ENCODE measurements at regions not wholly inside any gene's neighbourhood (a gene's known extent, or its start where the extent isn't known, plus 50 kb on each side); places are given as distances from the start of the nearest gene placed in this dataset.

DNA sequence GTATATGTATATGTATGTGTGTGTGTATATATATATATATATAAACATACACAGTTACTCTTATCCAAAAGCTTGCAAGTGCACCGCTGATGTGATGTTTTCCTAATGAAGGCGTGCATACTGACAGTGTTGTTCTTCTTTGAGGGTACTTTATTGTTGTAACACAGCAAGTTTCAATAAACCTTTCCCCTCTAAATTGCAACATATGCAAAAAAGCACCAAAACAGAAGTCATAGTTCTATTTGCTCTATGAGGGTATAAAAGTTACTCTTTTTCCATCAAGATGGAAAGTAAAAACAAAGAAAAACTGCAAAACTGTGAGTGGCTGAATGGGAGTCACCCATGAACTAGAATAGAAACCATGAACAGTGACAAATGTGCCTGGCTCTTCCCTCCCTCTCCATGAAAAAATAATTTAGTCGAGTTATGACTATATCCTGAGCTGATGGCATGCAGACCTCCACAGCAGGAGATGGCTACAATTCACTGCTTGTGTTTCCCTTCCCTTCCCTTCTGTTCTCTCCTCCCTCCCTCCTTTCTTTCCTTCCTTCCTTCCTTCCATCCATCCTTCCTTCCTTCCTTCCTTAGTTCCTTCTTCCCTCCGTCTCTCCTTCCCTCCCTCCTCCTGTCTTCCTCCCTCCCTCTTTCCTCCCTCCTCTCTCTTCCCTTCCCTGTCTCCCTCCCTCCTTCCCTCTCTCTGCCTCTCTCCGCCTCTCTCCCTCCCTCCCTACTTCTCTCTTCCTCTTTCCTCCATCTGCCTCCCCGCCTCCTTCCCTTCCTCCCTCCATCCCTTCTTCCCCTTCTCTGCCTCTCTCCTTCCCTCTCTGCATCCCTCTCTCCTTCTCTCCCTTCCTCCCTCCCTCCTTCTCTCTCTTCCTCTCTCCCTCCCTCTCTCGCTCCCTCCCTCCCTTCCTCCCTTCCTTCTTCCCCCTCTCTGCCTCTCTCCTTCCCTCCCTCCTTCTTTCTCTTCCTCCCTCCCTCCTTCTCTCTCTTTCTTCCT, 220.7 kb upstream of the POU3F1 start:
- H3K79me2 ChIP-seq (ENCODE audit: control insufficient read depth, insufficient read depth, low read length, unreplicated experiment): no peaks in the 10 kb centered on the region
- H3K27ac ChIP-seq (ENCODE audit: low read depth, low read length): no peak overlapping the region
- no peak overlapping the region for H2AFZ ChIP-seq (ENCODE audit: low read length, unreplicated experiment)
- H3K4me1 ChIP-seq (ENCODE audit: control insufficient read depth, insufficient read depth, low read length, unreplicated experiment): no peaks in the 10 kb centered on the region
- no peaks in the 10 kb centered on the region for H3K36me3 ChIP-seq (ENCODE audit: insufficient read depth, low read length)
- no peak overlapping the region for H3K4me3 ChIP-seq (ENCODE audit: low read depth, low read length)
- H3K27me3 ChIP-seq (ENCODE audit: insufficient read depth, low read length): peaks cover 5% of the 10 kb centered on the region

DNA sequence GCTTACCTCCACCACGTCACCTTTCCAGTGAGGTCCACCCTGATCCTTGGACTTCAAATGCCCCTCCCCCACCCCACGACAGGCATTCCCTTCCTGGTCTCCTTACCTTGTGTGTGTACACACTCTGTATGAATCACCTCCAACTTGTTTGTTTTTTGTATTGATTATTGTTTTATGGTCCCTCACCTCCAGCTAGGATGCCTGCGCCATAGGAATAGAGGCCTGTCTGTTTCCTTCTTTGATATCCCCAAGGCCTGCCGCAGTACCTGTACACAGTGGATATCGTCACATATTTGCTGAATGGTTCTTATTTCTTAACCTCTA, 219.6 kb upstream of the POU3F1 start:
- Histone ChIP-seq H3K4me1 (ENCODE audit: control insufficient read depth, insufficient read depth, low read length, unreplicated experiment) (no peaks in the 10 kb centered on the region), H2AFZ (ENCODE audit: low read length, unreplicated experiment) (no peak overlapping the region), H3K36me3 (ENCODE audit: insufficient read depth, low read length) (no peaks in the 10 kb centered on the region)

GRCh38 chr1:38265293-38266196, 219.0 kb upstream of the POU3F1 start:
- no peaks in the 10 kb centered on the region for H3K4me1 ChIP-seq (ENCODE audit: control insufficient read depth, insufficient read depth, low read length, unreplicated experiment)
- H3K36me3 ChIP-seq (ENCODE audit: insufficient read depth, low read length): no peaks in the 10 kb centered on the region
- H3K79me2 ChIP-seq (ENCODE audit: control insufficient read depth, insufficient read depth, low read length, unreplicated experiment): no peaks in the 10 kb centered on the region
- H3K27me3 ChIP-seq (ENCODE audit: insufficient read depth, low read length): peaks cover 3% of the 10 kb centered on the region
- H3K4me3 ChIP-seq (ENCODE audit: low read depth, low read length): no peak overlapping the region
- H3K27ac ChIP-seq (ENCODE audit: low read depth, low read length): no peak overlapping the region
- no peak overlapping the region for H2AFZ ChIP-seq (ENCODE audit: low read length, unreplicated experiment)

More for the DNA sequence above, 219.6 kb upstream of the POU3F1 start:
- H3K27ac ChIP-seq (ENCODE audit: low read depth, low read length): no peak overlapping the region
- no peak overlapping the region for H3K4me3 ChIP-seq (ENCODE audit: low read depth, low read length)
- no peaks in the 10 kb centered on the region for H3K79me2 ChIP-seq (ENCODE audit: control insufficient read depth, insufficient read depth, low read length, unreplicated experiment)
- peaks cover 5% of the 10 kb centered on the region for H3K27me3 ChIP-seq (ENCODE audit: insufficient read depth, low read length)

DNA sequence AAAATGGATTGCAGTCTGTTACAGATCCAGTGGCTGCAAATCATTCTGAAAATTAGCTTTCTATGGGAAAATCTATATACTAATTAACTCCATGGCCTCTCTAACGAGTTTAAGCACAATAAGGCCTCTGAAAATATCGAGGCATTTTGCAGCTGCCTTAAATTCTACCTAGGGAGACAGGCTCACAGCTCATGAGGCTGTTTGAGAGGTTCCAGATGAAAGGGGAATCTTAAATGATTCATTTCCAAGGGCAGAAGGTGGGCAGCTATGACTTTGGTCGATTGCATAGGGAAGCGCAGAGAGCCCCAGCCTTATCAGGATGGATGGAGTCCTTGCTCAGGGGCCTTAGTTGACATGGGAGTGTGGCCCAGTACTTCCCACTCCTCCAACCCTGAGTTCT, 216.8 kb upstream of the POU3F1 start:
- no peak overlapping the region for H3K27ac ChIP-seq (ENCODE audit: low read depth, low read length)
- H2AFZ ChIP-seq (ENCODE audit: low read length, unreplicated experiment): no peak overlapping the region
- no peak overlapping the region for H3K4me3 ChIP-seq (ENCODE audit: low read depth, low read length)
- no peaks in the 10 kb centered on the region for H3K27me3 ChIP-seq (ENCODE audit: insufficient read depth, low read length)
- H3K36me3 ChIP-seq (ENCODE audit: insufficient read depth, low read length): no peaks in the 10 kb centered on the region
- no peaks in the 10 kb centered on the region for H3K79me2 ChIP-seq (ENCODE audit: control insufficient read depth, insufficient read depth, low read length, unreplicated experiment)
- no peaks in the 10 kb centered on the region for H3K4me1 ChIP-seq (ENCODE audit: control insufficient read depth, insufficient read depth, low read length, unreplicated experiment)

- H2AFZ ChIP-seq (ENCODE audit: low read length, unreplicated experiment): no peak overlapping the region
- no peak overlapping the region for H3K4me3 ChIP-seq (ENCODE audit: low read depth, low read length)
- no peaks in the 10 kb centered on the region for H3K79me2 ChIP-seq (ENCODE audit: control insufficient read depth, insufficient read depth, low read length, unreplicated experiment)
- H3K27ac ChIP-seq (ENCODE audit: low read depth, low read length): no peak overlapping the region
- no peaks in the 10 kb centered on the region for H3K36me3 ChIP-seq (ENCODE audit: insufficient read depth, low read length)
- H3K4me1 ChIP-seq (ENCODE audit: control insufficient read depth, insufficient read depth, low read length, unreplicated experiment): no peaks in the 10 kb centered on the region
- no peaks in the 10 kb centered on the region for H3K27me3 ChIP-seq (ENCODE audit: insufficient read depth, low read length)
Observed at GRCh38 chr1:38261574-38261973, 215.0 kb upstream of the POU3F1 start.

DNA sequence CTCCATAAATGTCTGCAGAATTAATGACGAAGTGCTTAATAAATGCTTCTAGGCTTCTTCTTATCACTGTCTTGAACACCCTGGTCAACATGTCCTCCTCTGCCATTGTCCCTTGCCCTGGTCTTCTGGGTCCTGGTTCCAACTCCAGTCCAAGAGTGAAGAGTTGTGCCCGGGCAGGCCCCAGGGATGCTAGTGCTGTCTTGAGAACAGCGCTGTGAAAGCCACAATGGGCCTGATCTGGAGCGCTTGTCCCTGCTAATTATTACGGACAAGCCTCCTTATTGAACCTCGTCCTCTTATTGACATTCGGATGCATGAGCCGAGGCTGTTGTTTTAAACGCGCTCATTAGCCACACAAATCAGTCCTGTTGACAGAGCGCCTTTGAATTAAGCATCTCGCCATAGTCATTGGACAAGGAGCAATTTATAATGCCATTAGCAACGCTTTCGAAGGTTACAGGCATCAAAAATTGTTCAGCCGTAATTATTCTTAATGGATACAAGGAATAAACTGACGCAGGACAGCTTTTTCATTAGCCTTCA, 211.6 kb upstream of the POU3F1 start:
- no peaks in the 10 kb centered on the region for H3K36me3 ChIP-seq (ENCODE audit: insufficient read depth, low read length)
- no peak overlapping the region for H2AFZ ChIP-seq (ENCODE audit: low read length, unreplicated experiment)
- H3K79me2 ChIP-seq (ENCODE audit: control insufficient read depth, insufficient read depth, low read length, unreplicated experiment): no peaks in the 10 kb centered on the region
- no peaks in the 10 kb centered on the region for H3K4me1 ChIP-seq (ENCODE audit: control insufficient read depth, insufficient read depth, low read length, unreplicated experiment)
- no peak overlapping the region for H3K4me3 ChIP-seq (ENCODE audit: low read depth, low read length)
- no peaks in the 10 kb centered on the region for H3K27me3 ChIP-seq (ENCODE audit: insufficient read depth, low read length)
- H3K27ac ChIP-seq (ENCODE audit: low read depth, low read length): no peak overlapping the region

DNA sequence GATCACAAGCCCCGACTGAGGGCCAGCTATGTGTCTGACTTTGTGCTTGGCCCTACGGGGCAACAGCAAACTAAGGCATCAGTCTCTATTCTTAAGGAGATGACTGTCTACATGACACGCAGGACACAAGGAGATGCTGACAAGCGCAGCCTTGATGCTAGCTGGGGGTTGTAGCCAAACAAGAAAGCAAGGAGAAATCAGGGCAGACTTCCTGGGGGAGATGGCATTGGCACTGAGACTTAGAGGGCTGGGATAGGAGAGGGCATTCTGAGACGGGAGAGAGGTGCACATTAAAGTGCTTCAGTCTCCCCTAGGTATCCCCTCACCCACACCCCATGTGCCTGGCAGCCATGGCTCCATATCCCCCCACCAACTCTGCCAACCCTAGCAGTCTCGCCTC, 210.8 kb upstream of the POU3F1 start:
- no peaks in the 10 kb centered on the region for H3K27me3 ChIP-seq (ENCODE audit: insufficient read depth, low read length)
- H3K27ac ChIP-seq (ENCODE audit: low read depth, low read length): no peak overlapping the region
- no peak overlapping the region for H3K4me3 ChIP-seq (ENCODE audit: low read depth, low read length)
- H3K79me2 ChIP-seq (ENCODE audit: control insufficient read depth, insufficient read depth, low read length, unreplicated experiment): no peaks in the 10 kb centered on the region
- no peaks in the 10 kb centered on the region for H3K4me1 ChIP-seq (ENCODE audit: control insufficient read depth, insufficient read depth, low read length, unreplicated experiment)
- H2AFZ ChIP-seq (ENCODE audit: low read length, unreplicated experiment): no peak overlapping the region
- H3K36me3 ChIP-seq (ENCODE audit: insufficient read depth, low read length): no peaks in the 10 kb centered on the region

DNA sequence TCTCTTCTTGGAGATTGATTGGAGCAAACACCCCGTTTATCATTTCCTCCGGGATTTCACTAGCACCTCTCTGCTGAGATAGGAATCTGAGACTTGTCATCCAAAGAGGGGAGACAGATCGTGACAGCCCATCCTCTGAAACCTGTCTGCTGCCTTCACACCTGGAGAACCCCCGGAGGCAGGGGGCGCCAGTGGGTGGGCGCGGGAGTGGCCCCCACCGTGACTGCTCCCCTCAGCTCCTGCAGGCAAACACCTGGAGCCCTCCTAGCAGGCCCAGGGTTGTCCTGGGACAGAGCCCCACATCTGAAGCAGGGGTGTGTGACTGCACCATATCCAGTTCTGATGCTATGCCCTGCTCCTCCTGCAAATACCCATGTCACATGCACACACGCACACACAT, 209.5 kb upstream of the POU3F1 start:
- H3K27me3 ChIP-seq (ENCODE audit: insufficient read depth, low read length): no peaks in the 10 kb centered on the region
- no peaks in the 10 kb centered on the region for H3K4me1 ChIP-seq (ENCODE audit: control insufficient read depth, insufficient read depth, low read length, unreplicated experiment)

GRCh38 chr1:38253314-38253713, 206.7 kb upstream of the POU3F1 start:
- Histone ChIP-seq H3K27ac (ENCODE audit: low read depth, low read length) (no peak overlapping the region), H2AFZ (ENCODE audit: low read length, unreplicated experiment) (no peak overlapping the region), H3K4me3 (ENCODE audit: low read depth, low read length) (no peak overlapping the region), H3K4me1 (ENCODE audit: control insufficient read depth, insufficient read depth, low read length, unreplicated experiment) (no peaks in the 10 kb centered on the region), H3K79me2 (ENCODE audit: control insufficient read depth, insufficient read depth, low read length, unreplicated experiment) (no peaks in the 10 kb centered on the region), H3K27me3 (ENCODE audit: insufficient read depth, low read length) (peaks cover 6% of the 10 kb centered on the region), H3K36me3 (ENCODE audit: insufficient read depth, low read length) (no peaks in the 10 kb centered on the region)

More for the DNA sequence above, 209.5 kb upstream of the POU3F1 start:
- Histone ChIP-seq H3K27ac (ENCODE audit: low read depth, low read length) (no peak overlapping the region), H3K79me2 (ENCODE audit: control insufficient read depth, insufficient read depth, low read length, unreplicated experiment) (no peaks in the 10 kb centered on the region), H3K36me3 (ENCODE audit: insufficient read depth, low read length) (no peaks in the 10 kb centered on the region), H2AFZ (ENCODE audit: low read length, unreplicated experiment) (no peak overlapping the region), H3K4me3 (ENCODE audit: low read depth, low read length) (no peak overlapping the region)

DNA sequence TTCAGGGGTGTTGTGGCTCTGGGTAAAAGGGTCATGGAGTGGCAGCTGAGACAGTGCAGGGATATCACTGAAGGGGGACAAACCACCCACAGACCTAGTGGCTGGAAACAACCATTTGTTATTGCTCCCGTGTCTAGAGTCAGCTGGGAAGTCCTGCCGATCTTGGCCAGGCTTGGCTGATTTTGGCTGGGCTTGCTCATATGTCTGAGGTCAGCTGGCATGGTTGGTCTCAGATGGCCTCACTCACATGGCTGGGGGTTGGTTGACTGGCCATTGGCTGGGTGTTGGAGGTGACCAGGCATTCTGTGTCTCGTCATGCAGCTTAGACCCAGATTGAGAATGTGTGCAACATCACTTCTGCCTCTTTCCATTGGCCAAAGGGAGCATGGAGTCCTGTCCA, 203.8 kb upstream of the POU3F1 start:
- Histone ChIP-seq H3K27me3 (ENCODE audit: insufficient read depth, low read length) (peaks cover 10% of the 10 kb centered on the region), H3K27ac (ENCODE audit: low read depth, low read length) (no peak overlapping the region), H3K4me3 (ENCODE audit: low read depth, low read length) (no peak overlapping the region), H3K36me3 (ENCODE audit: insufficient read depth, low read length) (no peaks in the 10 kb centered on the region), H3K79me2 (ENCODE audit: control insufficient read depth, insufficient read depth, low read length, unreplicated experiment) (no peaks in the 10 kb centered on the region), H3K4me1 (ENCODE audit: control insufficient read depth, insufficient read depth, low read length, unreplicated experiment) (no peaks in the 10 kb centered on the region), H2AFZ (ENCODE audit: low read length, unreplicated experiment) (no peak overlapping the region)
